ENCODE measurements at regions not wholly inside any gene's neighbourhood (a gene's known extent, or its start where the extent isn't known, plus 50 kb on each side); places are given as distances from the start of the nearest gene placed in this dataset.

- no peak for TF ChIP-seq MYB (IDR thresholded peaks at IDR 0.05; ENCODE audit: borderline replicate concordance, low read depth, low read length)
- TF ChIP-seq PKNOX1 (IDR thresholded peaks at IDR 0.05): no peak
- TF ChIP-seq CTCF (IDR thresholded peaks at IDR 0.05 in 2 of 3, conservative IDR thresholded peaks at IDR 0.05 in 1 of 3; ENCODE audit: control insufficient read depth in 2 of 3, extremely low read depth in 1 of 3, insufficient read depth in 1 of 3, low read depth in 3 of 3, low read length in 3 of 3): no peak
- TF ChIP-seq MXI1 (IDR thresholded peaks at IDR 0.05; ENCODE audit: low read depth, low read length): no peak
Measured at GRCh38 chr5:125847561-125847960, 575.6 kb upstream of the GRAMD2B start.

Data from GM12878 (cell line).